Testis (tissue), 2 donors: ENCODE measurements at regions not wholly inside any gene's neighbourhood (a gene's known extent, or its start where the extent isn't known, plus 50 kb on each side); places are given as distances from the start of the nearest gene placed in this dataset.

Experiments
- POLR2A ChIP-seq: fragments of 450-650 bp; IDR thresholded peaks from one replicate; pipeline ENCODE4 v1.6.1; 2017; ENCODE audit warnings: antibody characterized with exemption, mild to moderate bottlenecking, moderate library complexity
- TF ChIP-seq, protein P1 (sequence below), 3 experiments: fragments of 450-650 bp in 2 of 3; fragments of 200-600 bp in 1 of 3; sonication (generic) in 1 of 3; IDR thresholded peaks; one replicate each; pipeline ENCODE4 v1.5.1; 2016 to 2019; ENCODE audit warnings: antibody characterized with exemption in 3 of 3, mild to moderate bottlenecking in 2 of 3, moderate library complexity in 1 of 3

DNA sequence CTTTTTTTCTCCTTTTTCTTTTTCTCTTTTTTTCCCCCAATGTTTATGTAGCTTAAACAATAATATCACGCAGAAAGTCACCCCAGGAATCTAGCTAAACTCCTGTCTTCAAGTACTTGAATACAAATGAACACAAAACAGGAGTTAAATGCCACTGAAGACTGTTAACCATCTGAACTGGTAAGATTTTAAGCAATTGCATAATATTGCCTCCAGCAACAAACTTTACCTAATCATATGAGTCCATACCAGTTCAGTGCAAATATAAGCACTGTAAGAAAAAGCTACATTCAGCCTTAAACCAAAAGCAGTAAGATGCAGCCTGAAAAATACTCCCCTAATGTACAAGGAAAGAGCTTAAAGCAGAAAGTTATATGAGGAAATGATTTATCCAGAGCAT is 173.9 kb upstream of the TFAP2D start:
- TF ChIP-seq, protein P1, sequence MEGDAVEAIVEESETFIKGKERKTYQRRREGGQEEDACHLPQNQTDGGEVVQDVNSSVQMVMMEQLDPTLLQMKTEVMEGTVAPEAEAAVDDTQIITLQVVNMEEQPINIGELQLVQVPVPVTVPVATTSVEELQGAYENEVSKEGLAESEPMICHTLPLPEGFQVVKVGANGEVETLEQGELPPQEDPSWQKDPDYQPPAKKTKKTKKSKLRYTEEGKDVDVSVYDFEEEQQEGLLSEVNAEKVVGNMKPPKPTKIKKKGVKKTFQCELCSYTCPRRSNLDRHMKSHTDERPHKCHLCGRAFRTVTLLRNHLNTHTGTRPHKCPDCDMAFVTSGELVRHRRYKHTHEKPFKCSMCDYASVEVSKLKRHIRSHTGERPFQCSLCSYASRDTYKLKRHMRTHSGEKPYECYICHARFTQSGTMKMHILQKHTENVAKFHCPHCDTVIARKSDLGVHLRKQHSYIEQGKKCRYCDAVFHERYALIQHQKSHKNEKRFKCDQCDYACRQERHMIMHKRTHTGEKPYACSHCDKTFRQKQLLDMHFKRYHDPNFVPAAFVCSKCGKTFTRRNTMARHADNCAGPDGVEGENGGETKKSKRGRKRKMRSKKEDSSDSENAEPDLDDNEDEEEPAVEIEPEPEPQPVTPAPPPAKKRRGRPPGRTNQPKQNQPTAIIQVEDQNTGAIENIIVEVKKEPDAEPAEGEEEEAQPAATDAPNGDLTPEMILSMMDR (IDR thresholded peaks at IDR 0.05): no peak
- TF ChIP-seq POLR2A: no peak
